Activated CD8-positive, alpha-beta T cell treated with anti-CD3 and anti-CD28 coated beads for 36 hours (primary cell): ENCODE measurements at regions not wholly inside any gene's neighbourhood (a gene's known extent, or its start where the extent isn't known, plus 50 kb on each side); places are given as distances from the start of the nearest gene placed in this dataset.

ENCODE experiments used
- ATAC-seq: fragments of 200-7000 bp; cut with Tn5 transposase; one replicate; pipeline ENCODE4 v1.10.0; 2021; ENCODE audit warnings: mild to moderate bottlenecking, moderate library complexity
- CTCF ChIA-PET: fragments of 350-600 bp; sonication (Branson Sonifier 250); formaldehyde crosslinking; loops from one replicate; lab custom pipeline; 2021; ENCODE audit warnings: antibody characterized with exemption; lab: Charles Lee
- POLR2A ChIA-PET: fragments of 350-600 bp; sonication (Branson Sonifier 250); formaldehyde crosslinking; loops from one replicate; lab custom pipeline; 2021; ENCODE audit warnings: antibody characterized with exemption; lab: Charles Lee
- DNase-seq: peaks from one replicate; pipeline ENCODE4 v3.0.0-alpha.2; 2020
- H3K27ac Mint-ChIP-seq: one replicate; pipeline ENCODE4 v1.8.0; 2021; ENCODE audit warnings: mild to moderate bottlenecking, mixed read lengths
- H3K27me3 Mint-ChIP-seq: one replicate; pipeline ENCODE4 v1.8.0; 2021; ENCODE audit warnings: mixed read lengths
- H3K36me3 Mint-ChIP-seq: one replicate; pipeline ENCODE4 v1.8.0; 2021; ENCODE audit warnings: low read depth, mixed read lengths
- H3K4me1 Mint-ChIP-seq: one replicate; pipeline ENCODE4 v1.8.0; 2021; ENCODE audit warnings: low read depth, mixed read lengths
- H3K4me3 Mint-ChIP-seq: one replicate; pipeline ENCODE4 v1.8.0; 2021; ENCODE audit warnings: mild to moderate bottlenecking, moderate library complexity, mixed read lengths
- H3K9me3 Mint-ChIP-seq: one replicate; pipeline ENCODE4 v1.8.0; 2021; ENCODE audit warnings: mixed read lengths
- intact Hi-C: fragments of 100-400 bp; cut with micrococcal nuclease; formaldehyde crosslinking; loops from one replicate; pipeline ENCODE4 v1.10.0; 2022
- TF ChIP-seq, protein P1 (sequence below): fragments of 200-600 bp; IDR thresholded peaks from one replicate; pipeline ENCODE4 v1.8.0; 2022; ENCODE audit warnings: antibody characterized with exemption, mild to moderate bottlenecking

DNA sequence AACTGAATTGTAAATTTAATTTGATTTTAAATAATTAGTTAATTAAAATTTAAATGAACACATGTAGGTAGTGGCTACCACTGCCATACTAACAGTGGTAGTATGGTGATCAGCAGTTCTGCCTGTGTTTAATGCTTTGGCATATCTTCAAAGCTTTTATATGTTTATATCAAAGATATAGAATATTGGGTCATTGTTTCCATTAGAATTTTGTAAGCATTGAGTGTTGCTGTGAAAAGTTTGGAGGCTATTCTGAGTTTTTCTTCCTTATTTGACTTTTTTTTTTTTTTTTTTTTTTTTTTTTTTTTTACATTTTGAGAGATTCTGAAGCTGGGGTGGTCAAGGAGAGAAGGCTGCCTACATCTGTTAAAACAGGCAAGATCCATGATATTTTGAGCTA lies 134.2 kb downstream of the SPATA31D1 start:
- no peak for DNase-seq
- H3K36me3 Mint-ChIP-seq: no peaks in the 10 kb centered on the region
- H3K4me1 Mint-ChIP-seq: no peaks in the 10 kb centered on the region
- no peak overlapping the region for H3K4me3 Mint-ChIP-seq
- intact Hi-C loops: no loop called here
- no peaks in the 10 kb centered on the region for H3K27me3 Mint-ChIP-seq
- ATAC-seq: no peak
- POLR2A ChIA-PET: no interaction called here
- H3K27ac Mint-ChIP-seq: no peak overlapping the region
- CTCF ChIA-PET: no interaction called here
- no peaks in the 10 kb centered on the region for H3K9me3 Mint-ChIP-seq
- TF ChIP-seq, protein P1, sequence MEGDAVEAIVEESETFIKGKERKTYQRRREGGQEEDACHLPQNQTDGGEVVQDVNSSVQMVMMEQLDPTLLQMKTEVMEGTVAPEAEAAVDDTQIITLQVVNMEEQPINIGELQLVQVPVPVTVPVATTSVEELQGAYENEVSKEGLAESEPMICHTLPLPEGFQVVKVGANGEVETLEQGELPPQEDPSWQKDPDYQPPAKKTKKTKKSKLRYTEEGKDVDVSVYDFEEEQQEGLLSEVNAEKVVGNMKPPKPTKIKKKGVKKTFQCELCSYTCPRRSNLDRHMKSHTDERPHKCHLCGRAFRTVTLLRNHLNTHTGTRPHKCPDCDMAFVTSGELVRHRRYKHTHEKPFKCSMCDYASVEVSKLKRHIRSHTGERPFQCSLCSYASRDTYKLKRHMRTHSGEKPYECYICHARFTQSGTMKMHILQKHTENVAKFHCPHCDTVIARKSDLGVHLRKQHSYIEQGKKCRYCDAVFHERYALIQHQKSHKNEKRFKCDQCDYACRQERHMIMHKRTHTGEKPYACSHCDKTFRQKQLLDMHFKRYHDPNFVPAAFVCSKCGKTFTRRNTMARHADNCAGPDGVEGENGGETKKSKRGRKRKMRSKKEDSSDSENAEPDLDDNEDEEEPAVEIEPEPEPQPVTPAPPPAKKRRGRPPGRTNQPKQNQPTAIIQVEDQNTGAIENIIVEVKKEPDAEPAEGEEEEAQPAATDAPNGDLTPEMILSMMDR: no peak

DNA sequence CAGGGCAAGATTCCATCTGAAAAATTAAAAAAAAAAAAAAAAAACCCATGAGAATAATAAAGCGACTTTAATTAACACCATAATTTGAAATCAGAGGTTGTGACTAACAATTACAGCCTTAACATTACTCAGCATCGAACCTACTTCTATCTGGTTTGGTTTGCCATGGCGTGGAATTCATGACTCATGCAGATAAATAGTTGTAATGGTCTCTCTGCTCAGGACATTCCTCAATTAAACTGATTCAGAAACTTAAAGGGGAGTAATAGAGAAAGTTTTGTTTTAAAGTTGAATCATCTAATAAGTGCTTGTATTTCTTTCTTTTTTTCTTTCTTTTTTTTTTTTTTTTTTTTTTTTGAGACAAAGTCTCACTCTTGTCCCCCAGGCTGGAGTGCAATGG lies 135.5 kb downstream of the SPATA31D1 start:
- no peak overlapping the region for H3K27ac Mint-ChIP-seq
- DNase-seq: no peak
- no peak overlapping the region for H3K4me3 Mint-ChIP-seq
- no peaks in the 10 kb centered on the region for H3K9me3 Mint-ChIP-seq
- intact Hi-C loops: no loop called here
- ChIA-PET POLR2A (no interaction called here), CTCF (no interaction called here)
- H3K36me3 Mint-ChIP-seq: no peaks in the 10 kb centered on the region
- no peaks in the 10 kb centered on the region for H3K4me1 Mint-ChIP-seq
- TF ChIP-seq, protein P1: no peak
- no peaks in the 10 kb centered on the region for H3K27me3 Mint-ChIP-seq
- ATAC-seq: no peak

DNA sequence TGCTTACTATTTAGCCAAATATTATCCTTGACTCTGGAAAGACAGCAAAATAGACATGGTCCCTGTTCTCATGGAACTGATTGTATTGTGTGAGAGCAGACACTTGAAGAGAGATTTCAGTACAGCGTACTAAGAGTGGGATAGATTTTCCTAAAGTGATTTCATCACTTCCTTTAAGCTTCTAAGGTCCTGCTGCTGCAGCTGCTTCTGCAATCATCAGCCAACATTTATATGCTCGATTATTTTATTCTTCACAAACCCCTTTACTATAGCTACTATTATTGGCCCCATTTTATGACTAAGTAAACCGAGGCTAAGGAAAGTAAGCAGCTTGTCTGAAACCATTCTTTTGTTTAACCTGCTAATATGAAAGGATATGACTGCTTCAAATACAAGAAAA lies 137.7 kb downstream of the SPATA31D1 start:
- TF ChIP-seq, protein P1: no peak
- no peaks in the 10 kb centered on the region for H3K9me3 Mint-ChIP-seq
- CTCF ChIA-PET: no interaction called here
- ATAC-seq (no peak), DNase-seq (no peak)
- POLR2A ChIA-PET: no interaction called here
- intact Hi-C loops: no loop called here
- no peak overlapping the region for H3K4me3 Mint-ChIP-seq
- no peak overlapping the region for H3K27ac Mint-ChIP-seq
- H3K4me1 Mint-ChIP-seq: no peaks in the 10 kb centered on the region
- no peaks in the 10 kb centered on the region for H3K27me3 Mint-ChIP-seq
- no peaks in the 10 kb centered on the region for H3K36me3 Mint-ChIP-seq

DNA sequence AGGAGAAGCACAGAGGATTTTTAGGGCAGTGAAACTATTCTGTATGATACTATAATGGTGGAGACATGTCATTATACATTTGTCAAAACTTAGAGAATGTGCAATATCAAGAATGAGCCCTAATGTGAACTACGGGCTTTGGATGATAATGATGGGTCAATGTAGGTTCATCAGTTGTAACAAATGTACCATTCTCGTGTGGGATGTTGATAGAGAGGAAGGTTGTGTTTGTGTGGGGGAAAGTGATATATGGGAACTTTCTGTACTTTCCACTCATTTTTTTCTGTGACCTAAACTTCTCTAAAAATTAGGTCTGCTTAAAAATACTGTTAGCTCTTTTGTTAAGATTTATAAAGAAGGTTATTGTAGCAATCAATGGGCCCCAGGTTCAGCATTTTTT lies 138.9 kb downstream of the SPATA31D1 start:
- no peak overlapping the region for H3K4me3 Mint-ChIP-seq
- no peaks in the 10 kb centered on the region for H3K9me3 Mint-ChIP-seq
- TF ChIP-seq, protein P1: no peak
- no peaks in the 10 kb centered on the region for H3K36me3 Mint-ChIP-seq
- ChIA-PET POLR2A (no interaction called here), CTCF (no interaction called here)
- intact Hi-C loops: no loop called here
- no peak overlapping the region for H3K27ac Mint-ChIP-seq
- DNase-seq: no peak
- H3K4me1 Mint-ChIP-seq: no peaks in the 10 kb centered on the region
- H3K27me3 Mint-ChIP-seq: no peaks in the 10 kb centered on the region
- no peak for ATAC-seq

DNA sequence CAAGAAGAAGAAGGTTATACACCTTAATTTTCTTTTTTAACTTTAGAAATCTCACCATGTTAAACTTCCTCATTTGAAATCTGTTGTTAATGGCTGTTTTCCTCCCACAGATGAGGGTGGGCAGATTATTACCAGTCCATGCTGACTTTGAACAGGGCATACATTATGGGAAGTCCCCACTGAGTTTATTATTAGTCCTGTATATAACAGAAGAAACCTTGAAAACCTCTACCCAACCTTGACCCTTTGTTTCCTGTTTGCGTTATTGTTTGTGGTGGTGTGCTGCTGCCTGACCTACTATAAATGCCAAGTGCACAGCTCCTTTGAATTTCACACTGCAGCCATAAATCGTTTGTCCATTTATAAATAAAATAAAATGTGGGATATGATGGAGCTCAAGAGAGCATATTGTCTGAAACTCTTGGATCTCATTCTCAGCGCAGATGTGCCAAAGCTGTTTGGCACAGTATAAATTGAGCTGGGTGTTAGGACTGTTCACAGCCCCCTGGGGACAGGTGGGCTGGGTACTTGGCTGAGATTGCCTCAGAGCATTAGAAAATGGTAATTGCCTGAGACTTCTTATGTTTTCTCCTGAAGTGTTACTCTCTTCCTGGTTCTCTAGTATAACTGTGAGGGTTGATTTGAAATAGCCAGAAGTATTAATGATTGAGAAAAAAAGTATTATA lies 139.6 kb downstream of the SPATA31D1 start:
- Mint-ChIP-seq H3K4me1 (no peaks in the 10 kb centered on the region), H3K36me3 (no peaks in the 10 kb centered on the region), H3K27ac (no peak overlapping the region), H3K9me3 (no peaks in the 10 kb centered on the region), H3K27me3 (no peaks in the 10 kb centered on the region), H3K4me3 (no peak overlapping the region)
- ChIA-PET POLR2A (no interaction called here), CTCF (no interaction called here)
- intact Hi-C loops: no loop called here
- no peak for DNase-seq
- ATAC-seq: no peak
- TF ChIP-seq, protein P1: no peak
